Activated CD4-positive, alpha-beta T cell treated with anti-CD3 and anti-CD28 coated beads, Interleukin-2, amount 50 U/mL, for 16 hours (primary cell): ENCODE measurements at regions not wholly inside any gene's neighbourhood (a gene's known extent, or its start where the extent isn't known, plus 50 kb on each side); places are given as distances from the start of the nearest gene placed in this dataset.

Experiments used
- DNase-seq: peaks from one replicate; pipeline ENCODE4 v3.0.0-alpha.2; 2020

DNA sequence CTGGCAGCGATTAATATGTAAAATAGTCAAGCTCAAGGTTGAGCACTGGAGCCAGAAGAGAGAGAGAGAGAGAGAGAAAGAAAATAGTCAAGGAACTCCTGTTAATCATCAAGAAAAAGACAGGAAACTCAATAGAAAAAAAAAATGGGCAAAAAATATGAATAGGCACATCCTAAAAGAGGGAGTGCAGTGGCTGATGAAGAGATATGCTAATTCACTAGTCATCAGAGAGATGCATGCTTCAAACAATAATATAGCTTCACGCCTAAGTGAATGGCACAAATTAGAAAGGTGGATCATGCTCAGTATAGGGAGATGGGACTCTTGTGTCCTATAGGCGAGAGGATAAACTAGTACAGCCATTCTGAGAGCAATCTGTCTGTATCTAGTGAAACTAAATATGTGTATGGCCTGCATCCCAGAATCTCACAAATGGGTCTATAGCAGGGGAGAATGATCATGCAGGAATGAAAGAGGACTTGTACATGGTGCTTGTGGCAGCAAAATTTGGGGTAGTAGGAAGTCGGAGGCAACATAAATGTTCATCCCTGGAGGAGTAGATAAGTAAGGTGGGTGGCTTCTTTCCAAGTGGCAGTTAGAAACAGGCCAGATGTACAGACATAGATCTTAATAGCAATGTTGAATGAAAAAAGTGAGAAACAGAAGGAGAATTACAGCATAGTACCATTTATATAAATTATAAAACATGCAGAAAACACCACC is 176.8 kb downstream of the VEGFA start:
- DNase-seq = no peak

DNA sequence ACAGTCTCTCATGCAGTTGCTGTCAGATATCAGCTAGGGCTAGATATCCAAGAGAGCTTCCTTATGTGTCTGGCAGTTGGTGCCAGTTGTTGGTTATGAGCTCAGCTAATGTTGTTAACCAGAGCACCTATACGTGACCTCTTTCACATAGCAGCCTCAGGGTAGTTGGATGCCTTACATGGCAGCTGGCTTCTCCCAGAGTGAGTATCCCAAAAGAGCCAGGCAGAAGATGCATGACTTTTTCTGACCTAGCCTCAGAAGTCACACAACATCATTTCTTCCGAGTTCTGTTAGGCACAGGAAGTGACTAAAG is 175.7 kb downstream of the VEGFA start:
- DNase-seq = no peak

DNA sequence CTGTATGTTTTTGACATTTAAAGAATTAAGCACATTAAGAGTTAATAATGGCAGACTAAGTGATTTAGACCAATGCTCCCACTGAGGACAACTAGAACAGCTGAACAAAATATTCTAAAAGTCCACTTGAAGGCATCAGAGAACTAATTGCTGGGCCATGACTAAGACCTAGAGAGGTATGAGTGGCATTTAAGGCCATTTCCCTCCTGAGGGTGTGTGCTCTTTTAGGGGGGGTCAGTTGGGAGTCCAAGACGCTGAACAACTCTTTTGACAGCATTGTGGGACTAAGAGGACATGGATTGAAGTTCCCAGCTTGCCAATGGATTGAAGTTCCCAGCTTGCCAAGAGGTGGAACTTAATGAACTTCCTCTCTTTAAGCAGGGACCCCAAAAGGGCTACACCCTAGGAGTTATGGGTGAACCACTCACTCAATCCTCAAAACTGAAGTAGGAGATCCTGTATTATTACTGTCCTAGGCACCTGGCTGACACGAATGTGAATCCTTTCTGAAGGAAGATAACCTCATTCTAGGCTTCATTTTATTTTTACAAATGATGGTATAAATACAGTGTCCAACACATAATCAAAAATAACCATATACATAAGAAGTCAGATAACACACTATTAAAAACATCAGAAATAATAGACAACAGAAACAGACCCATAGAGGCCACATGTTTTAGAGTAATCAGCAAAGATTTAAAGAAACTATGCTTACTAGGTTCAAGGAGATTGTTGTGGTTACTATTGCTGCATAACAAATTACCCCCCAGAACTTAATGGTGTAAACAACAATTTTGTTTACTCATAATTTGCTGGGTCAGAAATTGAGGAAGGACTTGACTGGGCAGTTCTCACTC is 175.1 kb downstream of the VEGFA start:
- DNase-seq = no peak

DNA sequence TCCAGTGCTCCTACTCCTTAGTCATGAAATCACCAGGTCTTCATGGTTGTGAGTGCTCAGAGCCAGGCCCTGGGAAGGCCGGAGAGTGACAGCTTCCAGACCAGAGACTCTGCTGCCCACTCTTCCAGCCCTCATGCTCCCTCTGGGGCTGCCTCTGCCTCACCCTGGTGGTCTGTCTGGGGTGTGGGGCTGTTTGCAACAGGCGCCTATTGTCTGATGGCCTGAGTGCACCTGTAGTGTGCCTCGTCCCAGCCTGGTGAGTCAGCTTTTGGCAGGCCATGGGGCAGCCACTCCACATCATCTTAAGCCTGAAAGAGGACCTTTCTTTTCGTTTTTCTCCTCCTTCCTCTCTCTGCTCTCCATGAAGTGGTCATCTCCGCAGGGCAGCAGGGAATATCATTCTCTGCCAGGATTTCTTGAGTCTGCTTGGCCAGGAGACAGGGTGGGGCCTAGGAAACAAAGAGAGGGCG is 173.8 kb downstream of the VEGFA start:
- no peak for DNase-seq

DNA sequence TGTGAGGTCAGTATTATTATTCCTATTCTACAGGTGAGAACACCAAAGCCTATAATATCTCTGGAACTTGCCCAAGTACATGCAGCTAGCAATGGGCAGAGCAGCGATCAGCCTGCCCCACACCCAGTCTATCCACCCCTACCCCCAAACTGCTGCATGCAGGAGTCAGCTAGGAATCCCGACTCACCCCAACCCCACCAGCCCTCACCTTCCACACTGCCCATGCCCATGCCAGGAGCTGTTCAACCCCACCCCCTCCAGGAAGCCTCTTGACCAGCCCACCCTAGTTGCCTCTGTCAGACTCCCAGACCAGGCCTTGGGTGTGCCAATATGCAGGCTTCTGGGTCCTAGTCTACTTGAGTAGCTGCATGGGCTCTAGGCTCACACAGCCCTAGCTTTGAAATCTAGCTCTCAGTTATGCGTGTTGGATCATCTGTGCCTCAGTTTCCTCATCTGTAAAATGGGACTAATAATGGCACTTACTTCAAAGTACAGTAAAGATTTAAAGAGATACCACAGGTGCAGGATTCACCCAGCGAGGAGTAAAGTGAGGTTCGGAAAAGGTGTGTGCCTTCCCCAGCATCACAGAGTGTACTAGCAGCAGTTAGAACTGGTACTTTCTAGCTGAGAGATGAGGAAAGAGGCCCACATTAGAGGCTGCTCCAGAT is 173.2 kb downstream of the VEGFA start:
- DNase-seq = no peak

DNA sequence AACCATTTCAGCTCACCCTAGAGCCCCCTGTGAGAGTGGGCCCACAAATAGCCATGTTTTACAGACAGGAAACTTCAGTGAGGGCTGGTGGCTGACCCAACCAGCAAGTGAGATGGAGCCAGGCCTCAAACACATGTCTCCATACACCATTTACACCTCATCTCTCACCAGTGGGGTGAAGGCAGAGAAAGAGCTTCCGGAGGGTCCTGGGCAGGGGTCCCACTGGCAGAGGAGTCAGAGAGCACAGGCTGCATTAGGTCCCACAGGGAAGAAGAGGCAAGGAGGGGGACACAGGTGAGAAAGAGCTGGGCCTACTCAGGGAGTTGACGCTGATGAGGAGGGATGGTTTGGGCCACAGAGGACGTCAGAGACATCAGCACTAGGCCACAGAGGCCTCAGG is 172.6 kb downstream of the VEGFA start:
- no peak for DNase-seq

DNA sequence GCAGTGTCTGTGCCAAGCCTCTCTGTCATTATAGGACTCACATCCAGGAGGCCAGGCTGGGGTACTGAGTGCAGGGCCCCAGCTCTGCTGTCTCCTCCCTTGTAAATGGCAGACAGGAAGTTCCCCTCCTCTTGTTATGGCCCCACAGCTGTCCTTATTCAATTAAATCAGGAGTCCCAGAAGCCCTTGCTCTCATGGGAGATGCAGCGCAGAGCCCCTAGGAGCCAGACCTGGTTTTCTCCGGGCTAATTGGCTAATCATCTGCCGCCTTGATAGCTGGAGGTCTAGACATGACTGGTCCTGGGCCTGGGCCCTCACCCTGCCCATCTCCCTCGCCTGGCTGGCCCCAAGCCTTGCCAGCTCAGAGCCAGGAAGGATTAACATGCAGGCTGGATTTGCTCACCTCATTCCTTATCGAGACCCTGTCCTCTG is 172.0 kb downstream of the VEGFA start:
- DNase-seq = no peak

DNA sequence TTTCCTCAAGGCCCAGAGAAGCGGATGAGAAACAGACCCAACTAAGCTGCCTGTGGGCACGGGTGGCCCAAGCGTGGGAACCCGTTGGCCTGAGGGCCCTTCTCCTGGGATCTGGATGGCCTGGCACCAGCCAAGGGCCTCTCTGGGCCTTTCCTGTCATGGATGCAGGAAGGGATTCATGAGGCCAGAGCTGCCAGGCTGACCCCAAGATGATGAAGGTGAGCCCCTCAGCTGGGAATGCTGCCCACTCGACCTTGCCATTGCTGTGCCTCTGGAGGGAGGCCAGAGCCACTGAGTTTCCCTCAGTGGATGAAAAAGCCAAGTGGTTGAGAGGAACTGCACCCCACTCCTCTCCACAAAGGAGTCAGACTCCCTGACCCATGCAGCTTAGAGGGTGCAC is 171.2 kb downstream of the VEGFA start:
- no peak for DNase-seq

DNA sequence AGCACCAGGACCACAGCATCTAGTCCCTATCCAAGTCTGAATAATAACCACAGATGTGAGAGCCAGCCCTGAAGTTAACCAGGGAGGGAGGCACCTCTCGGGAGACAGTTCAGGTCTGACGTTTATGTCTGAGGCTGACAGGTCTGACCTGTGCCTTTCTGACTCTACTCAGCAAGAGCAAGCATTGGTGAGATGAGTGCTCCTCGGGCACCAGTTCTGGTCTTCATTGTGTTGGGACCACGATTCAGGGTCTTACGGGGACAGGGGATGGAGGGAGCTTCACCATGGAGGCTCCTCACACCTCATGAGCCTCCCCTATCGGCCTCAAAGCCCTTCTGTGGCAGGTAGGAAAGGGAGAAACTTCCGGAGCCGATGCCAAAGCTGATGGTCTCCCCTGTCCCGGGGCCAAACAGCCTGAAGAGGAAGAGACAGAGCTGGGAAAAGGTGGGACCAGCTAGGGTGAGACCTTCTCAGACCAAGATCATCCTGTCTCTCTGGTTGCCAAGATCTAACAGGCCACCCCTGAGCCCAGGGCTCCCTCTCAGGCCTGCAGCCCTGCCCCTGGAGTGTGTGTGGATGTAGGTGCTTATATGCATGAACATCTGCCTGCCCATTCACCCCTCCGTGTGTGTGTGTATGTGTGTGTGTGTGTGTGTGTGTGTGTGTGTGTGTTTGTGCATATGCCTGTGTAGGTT is 170.5 kb downstream of the VEGFA start:
- no peak for DNase-seq

DNA sequence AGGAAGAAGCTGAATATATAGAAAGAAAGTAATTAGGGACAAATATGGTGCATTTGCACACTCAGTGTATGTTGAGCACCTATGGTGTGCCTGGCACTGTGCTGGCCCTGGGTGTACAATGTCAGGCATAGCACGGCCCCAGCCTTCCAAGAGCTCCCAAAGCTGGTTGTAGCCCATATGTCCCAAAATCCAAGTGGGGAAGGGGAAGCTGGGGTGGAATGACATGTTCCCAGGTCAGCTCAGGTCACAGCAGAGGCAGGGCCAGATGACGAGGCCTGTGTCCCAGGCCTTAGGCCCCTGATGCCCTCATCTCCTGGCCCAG is 170.0 kb downstream of the VEGFA start:
- no peak for DNase-seq

DNA sequence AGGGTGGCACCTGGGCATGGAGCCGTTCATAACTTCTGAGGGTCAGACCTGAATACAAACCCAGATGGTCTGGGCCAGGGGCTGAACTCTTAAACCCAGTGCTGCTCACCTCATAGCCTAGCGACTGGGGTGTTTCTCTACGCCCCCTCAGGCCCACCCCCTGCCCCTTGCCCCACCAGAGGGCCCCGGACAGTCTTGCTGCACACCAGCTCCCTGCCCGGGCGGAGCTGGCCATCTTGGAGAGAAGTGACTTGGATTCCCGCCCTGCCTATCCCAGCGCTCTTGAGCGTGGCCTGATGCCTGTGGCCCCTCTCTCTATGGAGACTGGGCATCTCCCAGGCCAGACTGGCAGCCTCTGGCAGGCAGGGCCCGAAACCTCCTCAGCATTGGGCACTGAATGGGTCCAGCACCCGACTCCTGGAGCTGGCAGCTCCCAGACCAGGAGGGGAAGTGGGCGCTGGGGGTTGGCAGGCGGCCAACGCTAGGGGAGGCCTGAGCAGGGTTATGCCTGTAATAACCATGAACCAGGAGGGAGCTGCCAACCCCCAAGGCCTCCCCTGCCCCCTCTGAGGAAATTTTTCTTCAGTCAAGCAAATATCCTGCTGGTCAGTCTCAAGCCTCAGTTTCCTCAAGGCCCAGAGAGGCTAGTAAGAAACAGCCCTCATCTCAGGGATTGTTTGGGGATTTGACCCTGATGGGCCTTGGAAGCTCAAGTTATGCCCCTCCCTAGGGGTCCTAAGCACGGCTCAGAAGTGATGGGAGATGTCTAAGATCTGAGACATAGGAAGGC is 169.5 kb downstream of the VEGFA start:
- DNase-seq = no peak

DNA sequence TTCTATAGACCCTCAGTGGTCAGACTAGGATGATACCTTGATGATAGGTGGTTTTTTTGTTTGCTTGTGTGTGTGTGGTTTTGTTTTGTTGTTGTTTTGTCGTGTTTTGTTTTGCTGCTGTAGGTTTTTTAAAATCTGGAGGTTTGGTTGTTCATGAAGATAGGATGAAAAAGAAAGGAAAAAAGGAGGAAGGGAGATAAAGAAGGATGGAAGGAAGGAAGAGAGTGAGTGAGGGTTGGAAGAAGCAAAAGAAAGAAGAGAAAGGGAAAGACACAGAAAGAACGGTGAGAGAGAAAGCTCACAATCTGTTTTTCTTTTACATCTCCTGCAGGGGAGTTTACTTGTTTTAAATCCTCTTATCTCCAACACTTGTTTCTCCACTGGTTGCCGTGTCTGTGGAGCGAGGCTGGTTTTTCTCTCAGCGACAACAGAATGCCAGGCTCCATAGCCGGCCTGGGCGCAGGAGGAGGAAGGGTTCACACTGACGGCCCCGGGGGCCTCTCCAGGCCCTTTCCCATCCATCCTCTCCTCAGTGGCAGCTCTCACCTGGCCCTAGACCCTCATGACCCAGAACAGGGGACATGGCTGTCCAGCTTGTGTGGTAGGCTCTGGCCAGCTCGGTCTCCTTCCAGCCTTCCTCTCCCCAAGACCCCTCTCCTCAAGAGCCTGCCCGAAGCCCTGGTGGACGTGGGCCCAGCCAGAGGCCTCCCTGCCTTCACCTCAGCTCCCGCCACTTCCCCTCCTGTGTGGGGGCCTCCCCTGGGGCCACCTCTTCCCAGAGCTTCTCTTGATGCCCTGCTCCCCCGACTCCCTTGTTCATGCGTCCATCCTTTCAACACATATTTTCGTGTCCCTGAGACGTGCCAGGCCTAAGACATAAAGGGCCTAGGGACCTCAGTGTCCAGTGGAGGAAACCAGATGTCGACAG is 168.4 kb downstream of the VEGFA start:
- DNase-seq = no peak

DNA sequence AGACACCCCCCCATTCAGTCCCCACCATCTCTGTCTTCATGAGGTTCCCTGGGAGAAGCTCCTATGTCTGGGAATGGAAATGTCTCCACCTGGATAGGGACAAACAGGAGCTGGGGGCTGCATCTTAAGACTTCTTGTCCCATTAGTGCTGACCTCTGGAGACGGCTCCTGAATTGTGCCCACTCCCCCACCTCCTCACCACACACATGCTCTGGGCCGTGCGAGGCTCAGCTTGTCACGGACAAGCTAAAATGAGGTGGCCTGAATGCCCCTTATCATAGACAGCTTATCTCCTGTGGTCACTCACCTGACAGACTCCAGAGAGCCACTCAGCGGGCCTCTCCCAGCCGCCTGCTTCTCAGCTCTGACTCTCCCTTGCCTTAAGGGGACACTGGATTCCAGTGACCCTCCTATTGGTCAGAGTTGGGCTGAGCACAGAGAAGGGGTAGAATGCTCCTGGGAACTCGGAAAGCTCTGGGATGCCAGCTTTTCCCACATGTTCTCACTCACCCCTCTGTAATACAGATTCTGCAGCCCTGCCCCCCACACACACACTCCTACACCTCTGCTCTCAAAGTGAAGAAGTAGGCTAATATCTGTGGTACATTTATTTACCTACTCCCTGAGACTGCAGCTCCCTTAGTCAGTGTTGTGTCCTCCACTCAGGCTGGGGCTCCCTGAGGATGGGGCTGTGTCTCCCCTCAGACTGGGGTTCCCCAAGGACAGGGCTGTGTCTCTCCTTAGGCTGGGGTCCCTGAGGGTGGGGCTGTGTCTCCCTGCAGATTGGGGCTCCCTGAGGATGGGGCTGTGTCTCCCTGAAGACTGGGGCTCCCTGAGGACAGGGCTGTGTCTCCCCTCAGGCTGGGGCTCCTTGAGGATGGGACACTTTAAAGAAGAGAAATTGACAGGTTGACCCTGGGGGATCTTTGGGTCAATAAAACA is 167.5 kb downstream of the VEGFA start:
- no peak for DNase-seq

DNA sequence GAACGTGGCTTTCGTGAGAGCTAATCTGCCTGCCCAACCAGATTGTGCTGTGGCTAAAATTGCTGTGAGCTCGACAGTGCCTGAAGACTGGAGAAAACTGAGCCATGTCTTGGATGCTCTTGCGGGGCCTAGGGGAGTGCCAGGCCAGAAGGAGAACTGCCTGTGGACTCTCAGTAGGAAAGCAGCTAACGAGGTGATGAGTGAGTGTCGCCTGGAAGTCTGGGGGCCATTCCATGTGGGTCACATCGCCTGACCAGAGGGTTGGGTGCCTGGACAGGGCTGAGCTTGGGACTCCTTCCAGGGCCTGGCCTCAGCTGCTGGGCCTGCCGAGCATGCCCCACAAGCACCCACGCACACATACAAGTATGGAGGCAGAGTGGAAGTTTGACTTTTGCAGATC is 166.5 kb downstream of the VEGFA start:
- no peak for DNase-seq

DNA sequence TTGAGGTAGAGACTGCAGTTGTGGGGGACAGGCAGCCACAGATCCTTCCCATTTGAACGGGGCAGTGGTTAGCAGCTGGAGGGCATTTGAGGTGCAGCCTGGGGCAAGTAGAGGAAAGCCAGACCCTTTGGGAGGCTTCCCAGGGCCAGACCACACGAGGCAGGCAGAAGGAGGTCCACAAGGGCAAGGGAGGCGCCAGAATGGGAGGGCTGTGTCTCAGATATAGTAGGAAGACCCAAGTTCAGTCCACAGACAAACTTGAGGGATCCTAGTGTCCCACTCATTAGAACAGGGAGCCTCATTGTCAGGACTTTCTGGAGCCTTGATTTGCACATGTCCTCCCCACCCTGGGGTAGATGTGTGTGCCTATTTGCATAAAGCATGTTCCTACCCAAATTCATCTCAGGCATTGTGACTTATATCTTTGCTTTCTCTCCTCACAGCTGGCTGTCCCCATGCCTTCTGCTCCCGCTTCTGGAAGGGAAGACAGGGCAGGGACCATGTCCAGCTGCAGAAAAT is 166.0 kb downstream of the VEGFA start:
- no peak for DNase-seq

DNA sequence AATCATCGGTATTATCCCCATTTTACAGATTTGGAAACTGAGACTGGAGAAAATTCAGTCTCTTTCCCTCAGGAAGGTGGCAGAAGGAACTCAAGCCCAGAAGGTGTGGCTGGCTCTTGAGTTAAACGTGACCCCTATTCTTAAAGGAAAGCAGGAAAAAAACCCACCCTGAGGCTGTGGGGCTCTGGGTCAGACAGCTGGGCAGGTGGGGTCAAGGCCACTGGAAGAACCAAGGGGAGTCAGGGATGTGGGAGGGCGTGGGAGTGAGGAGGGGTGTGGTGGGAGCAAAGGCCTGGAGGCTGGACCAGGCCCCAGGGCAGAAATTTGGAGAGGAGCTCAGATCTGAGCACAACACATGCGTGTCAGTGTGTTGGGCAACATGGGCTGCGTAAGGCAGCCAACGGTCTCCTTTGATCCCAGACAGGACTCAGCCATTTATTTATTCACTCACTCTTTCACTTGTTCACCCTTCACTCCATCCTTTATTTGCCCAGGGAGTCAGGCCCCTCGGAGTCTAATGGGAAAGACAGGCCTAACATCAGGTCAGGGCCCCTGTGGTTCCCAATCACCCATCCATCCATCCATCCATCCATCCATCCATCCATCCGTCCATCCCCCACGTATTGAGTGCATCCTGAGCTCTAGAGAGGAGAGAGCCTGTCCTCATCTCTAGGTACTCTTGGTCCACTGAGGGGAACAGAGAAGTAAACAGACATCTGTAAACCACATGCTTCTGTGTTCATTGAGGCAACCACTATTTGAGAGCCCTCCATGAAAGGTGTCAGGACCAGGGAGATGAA is 165.0 kb downstream of the VEGFA start:
- DNase-seq = no peak

DNA sequence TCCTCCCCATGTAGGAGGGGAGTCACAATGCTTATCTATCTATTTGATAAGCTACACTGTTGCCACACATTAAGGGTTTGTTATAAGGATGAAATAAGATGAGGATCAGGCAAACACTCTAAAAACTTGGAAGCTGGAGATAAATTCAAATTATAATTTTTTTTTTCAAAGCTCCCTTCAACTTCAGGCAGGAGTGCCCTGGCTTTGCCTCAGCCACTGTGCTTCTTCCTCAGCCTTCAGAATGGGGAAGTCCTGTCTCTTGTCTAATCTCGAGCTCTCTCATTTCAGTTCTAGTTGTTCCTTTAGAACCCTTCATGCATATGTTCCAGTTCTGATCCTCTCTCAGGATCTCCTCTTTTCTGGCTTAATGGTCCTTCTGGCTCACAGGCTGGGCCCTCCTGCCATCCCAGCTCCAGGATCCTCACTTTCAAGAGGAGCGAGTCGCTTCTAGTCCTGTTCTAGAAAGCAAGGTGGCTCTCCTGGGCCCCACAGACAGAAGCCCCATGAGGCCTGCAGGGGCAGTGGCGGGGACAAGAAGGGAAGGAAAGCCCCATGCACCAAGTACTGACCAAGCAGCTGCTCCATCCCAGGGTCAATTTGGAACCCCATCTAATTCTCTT is 164.3 kb downstream of the VEGFA start:
- DNase-seq = no peak

DNA sequence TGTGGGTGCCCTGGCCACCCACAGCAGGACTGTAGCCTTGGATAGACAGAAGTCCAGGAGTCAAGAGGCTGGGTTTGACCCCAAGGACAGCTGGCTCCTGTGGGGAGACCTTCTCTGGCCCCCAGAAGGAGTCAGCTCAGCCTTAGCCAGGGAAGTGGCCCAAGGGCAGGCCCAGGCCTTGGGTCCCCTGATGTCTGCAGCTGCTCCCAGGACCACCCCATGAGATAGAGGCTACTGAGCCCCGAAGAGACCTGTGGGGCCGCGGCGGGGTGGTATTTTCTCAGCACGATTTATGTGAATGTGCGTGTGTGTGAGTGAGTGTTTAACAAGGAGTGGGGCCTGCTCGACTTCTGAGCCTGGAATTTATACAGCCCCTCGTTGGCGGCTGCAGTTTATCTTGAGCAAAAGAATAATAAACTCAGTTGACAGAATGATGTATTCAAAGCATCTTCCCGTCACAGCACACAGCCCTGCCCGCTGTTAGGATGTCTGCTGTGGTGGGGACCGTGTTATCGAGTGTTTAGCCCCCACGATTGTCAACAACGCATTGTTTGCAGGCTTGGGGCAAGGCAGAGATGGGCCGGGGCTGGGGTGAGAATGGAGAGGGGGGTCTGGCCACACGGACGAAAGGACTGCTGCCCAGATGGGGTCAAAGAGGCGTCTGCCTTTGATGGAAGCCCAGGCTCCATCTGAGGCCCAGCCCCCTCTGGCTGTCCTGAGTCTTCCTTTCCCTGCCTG is 163.3 kb downstream of the VEGFA start:
- no peak for DNase-seq
